Posterior cingulate gyrus (tissue), 11 donors: ENCODE measurements at regions not wholly inside any gene's neighbourhood (a gene's known extent, or its start where the extent isn't known, plus 50 kb on each side); places are given as distances from the start of the nearest gene placed in this dataset.

Source experiments
- DNase-seq, 10 donors: peaks; one replicate each; pipeline versions ENCODE4 v3.0.0 to v3.0.0-alpha.2; 2020 to 2021; ENCODE audit warnings: mixed read lengths in 3 of 10
- intact Hi-C: fragments of 100-400 bp; cut with DNase I; formaldehyde crosslinking; loops from one replicate; pipeline ENCODE4 v1.15.1; 2023

GRCh38 chr18:69308619-69309018 lies 92.1 kb upstream of the DOK6 start:
- no peak for DNase-seq
- intact Hi-C loops, result no loop called here

- intact Hi-C loops, result no loop called here
- DNase-seq, result no peak
Measured at GRCh38 chr18:69326094-69326493, 74.6 kb upstream of the DOK6 start.

GRCh38 chr18:69328086-69328485 lies 72.6 kb upstream of the DOK6 start:
- DNase-seq, result peak in 1 of 10 donors; percentile 74
- intact Hi-C loops, result no loop called here

- intact Hi-C loops, result no loop called here
- DNase-seq, result no peak
Measured at GRCh38 chr18:69330385-69331005, 70.2 kb upstream of the DOK6 start.

DNA sequence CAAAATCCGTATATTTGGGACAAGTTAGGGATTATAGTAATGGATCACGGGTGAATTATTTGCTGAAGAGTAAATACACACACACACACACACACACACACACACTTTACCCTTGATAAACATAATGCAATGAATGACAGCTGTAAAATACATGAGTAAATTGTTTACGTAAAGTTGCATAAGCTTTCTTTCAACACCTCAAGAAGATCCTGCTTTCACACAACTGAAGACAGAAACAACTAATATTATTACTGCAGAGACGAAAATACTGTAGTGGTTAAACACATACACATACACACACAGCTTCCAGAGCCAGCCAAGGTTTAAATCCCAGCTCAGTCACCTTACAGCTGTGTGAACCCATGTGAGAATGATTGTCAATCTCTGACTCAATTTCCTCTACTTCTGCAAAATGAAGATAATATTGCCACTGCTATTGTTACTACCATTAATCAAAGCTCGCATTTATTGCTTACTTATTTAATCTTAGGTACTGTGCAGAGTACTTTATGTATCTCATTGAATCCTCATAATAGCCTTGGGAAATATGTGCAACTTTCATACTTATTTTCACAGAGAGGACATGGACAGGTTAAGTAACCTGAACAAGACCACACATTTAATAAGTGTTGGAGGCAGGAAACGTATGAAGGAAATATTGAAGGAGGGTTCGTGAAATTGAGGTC lies 50.6 kb upstream of the DOK6 start:
- no peak for DNase-seq

More for the DNA sequence above, 50.6 kb upstream of the DOK6 start:
- intact Hi-C loops, result no loop called here
